Gastroesophageal sphincter (tissue), 3 donors: ENCODE measurements at regions not wholly inside any gene's neighbourhood (a gene's known extent, or its start where the extent isn't known, plus 50 kb on each side); places are given as distances from the start of the nearest gene placed in this dataset.
"Not testable (repeated sequence)": the region's sequence is repeated elsewhere in the genome, so short reads cannot be mapped to it uniquely, and the experiment has no call there.

ENCODE experiments used
- CTCF ChIP-seq, 4 experiments: fragments of 200-600 bp in 2 of 4; fragments of 450-650 bp in 2 of 4; sonication (generic) in 1 of 4; IDR thresholded peaks; one replicate each; pipeline ENCODE4 v1.5.1; 2017 to 2019; ENCODE audit warnings: antibody characterized with exemption in 4 of 4, mild to moderate bottlenecking in 2 of 4, moderate library complexity in 2 of 4
- EP300 ChIP-seq: sonication (generic); formaldehyde crosslinking; IDR thresholded peaks from one replicate; pipeline ENCODE4 v1.6.1; 2017; ENCODE audit warnings: antibody characterized with exemption, mild to moderate bottlenecking
- POLR2AphosphoS5 ChIP-seq: sonication (generic); formaldehyde crosslinking; IDR thresholded peaks from one replicate; pipeline ENCODE4 v1.6.1; 2017; ENCODE audit warnings: antibody characterized with exemption

GRCh38 chrX:141475788-141476187, 108.8 kb downstream of the SPANXA1 start:
- not testable (repeated sequence) for TF ChIP-seq CTCF (IDR thresholded peaks at IDR 0.05); EP300; POLR2AphosphoS5
